HepG2 (cell line): ENCODE measurements at regions not wholly inside any gene's neighbourhood (a gene's known extent, or its start where the extent isn't known, plus 50 kb on each side); places are given as distances from the start of the nearest gene placed in this dataset.

Experiments
- ARNT2 ChIP-seq: sonication (generic); formaldehyde crosslinking; IDR thresholded peaks from 2 replicates; pipeline ENCODE4 v1.8.0; 2022; ENCODE audit warnings: mild to moderate bottlenecking, low read depth, missing genetic modification reagents, moderate library complexity
- NKX3-1 ChIP-seq: sonication (generic); formaldehyde crosslinking; IDR thresholded peaks from 2 replicates; pipeline ENCODE4 v1.5.0; 2020; ENCODE audit warnings: missing genetic modification reagents
- ZFAT ChIP-seq: sonication (generic); formaldehyde crosslinking; conservative IDR thresholded peaks from 2 replicates; pipeline ENCODE4 v1.8.1; 2023; ENCODE audit warnings: missing genetic modification reagents, inconsistent platforms
- ZZZ3 ChIP-seq: sonication (generic); formaldehyde crosslinking; IDR thresholded peaks from 2 replicates; pipeline ENCODE4 v1.4.0; 2020; ENCODE audit warnings: missing genetic modification reagents, mild to moderate bottlenecking, borderline replicate concordance
- TF ChIP-seq, protein P1 (sequence below), 2 experiments: fragments of 450-650 bp in 1 of 2; sonication (generic) in 1 of 2; formaldehyde crosslinking in 1 of 2; IDR thresholded peaks; 2 replicates each; pipeline versions ENCODE4 v1.6.1 to v1.8.0; 2016 to 2022; ENCODE audit warnings: antibody characterized with exemption in 1 of 2, mild to moderate bottlenecking in 1 of 2, missing genetic modification reagents in 1 of 2
- TF ChIP-seq, protein P2 (sequence below), 2 experiments: sonication (generic) in 1 of 2; formaldehyde crosslinking in 1 of 2; IDR thresholded peaks; 2 replicates each; pipeline versions ENCODE4 v1.6.1 to v1.9.0; 2014 to 2022; ENCODE audit warnings: antibody characterized with exemption in 1 of 2, borderline replicate concordance in 1 of 2, inconsistent platforms in 1 of 2, low read depth in 1 of 2, missing genetic modification reagents in 1 of 2
- TF ChIP-seq, protein P3 (sequence below): sonication (generic); formaldehyde crosslinking; IDR thresholded peaks from 2 replicates; pipeline ENCODE4 v1.8.0; 2023; ENCODE audit warnings: mild to moderate bottlenecking, missing genetic modification reagents

DNA sequence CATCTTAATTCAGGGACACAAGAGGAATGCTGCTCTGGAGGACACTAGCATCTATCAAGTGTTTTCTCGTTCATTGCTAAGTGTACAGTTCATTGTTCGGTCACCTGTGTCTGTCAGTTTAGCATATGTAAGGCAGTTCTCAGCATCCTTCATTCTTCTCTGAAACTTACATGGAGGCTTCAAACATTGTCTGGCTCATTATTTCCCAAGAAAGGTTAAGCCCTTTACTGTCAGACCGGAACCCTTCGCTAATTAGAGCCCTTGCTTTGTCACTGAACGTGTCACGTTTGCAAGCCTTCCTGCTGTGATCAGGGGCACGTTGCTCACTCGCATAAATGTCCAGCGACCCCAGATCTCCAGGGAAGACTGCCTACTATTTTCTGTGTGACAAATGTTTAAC lies 62.3 kb upstream of the RIOK2 start (continued):
- TF ChIP-seq, protein P1, sequence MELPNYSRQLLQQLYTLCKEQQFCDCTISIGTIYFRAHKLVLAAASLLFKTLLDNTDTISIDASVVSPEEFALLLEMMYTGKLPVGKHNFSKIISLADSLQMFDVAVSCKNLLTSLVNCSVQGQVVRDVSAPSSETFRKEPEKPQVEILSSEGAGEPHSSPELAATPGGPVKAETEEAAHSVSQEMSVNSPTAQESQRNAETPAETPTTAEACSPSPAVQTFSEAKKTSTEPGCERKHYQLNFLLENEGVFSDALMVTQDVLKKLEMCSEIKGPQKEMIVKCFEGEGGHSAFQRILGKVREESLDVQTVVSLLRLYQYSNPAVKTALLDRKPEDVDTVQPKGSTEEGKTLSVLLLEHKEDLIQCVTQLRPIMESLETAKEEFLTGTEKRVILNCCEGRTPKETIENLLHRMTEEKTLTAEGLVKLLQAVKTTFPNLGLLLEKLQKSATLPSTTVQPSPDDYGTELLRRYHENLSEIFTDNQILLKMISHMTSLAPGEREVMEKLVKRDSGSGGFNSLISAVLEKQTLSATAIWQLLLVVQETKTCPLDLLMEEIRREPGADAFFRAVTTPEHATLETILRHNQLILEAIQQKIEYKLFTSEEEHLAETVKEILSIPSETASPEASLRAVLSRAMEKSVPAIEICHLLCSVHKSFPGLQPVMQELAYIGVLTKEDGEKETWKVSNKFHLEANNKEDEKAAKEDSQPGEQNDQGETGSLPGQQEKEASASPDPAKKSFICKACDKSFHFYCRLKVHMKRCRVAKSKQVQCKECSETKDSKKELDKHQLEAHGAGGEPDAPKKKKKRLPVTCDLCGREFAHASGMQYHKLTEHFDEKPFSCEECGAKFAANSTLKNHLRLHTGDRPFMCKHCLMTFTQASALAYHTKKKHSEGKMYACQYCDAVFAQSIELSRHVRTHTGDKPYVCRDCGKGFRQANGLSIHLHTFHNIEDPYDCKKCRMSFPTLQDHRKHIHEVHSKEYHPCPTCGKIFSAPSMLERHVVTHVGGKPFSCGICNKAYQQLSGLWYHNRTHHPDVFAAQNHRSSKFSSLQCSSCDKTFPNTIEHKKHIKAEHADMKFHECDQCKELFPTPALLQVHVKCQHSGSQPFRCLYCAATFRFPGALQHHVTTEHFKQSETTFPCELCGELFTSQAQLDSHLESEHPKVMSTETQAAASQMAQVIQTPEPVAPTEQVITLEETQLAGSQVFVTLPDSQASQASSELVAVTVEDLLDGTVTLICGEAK (IDR thresholded peaks at IDR 0.05): no peak
- TF ChIP-seq, protein P1 (CRISPR knock-in tag; IDR thresholded peaks at IDR 0.05): no peak
- TF ChIP-seq NKX3-1: no peak
- TF ChIP-seq ZZZ3 (CRISPR knock-in tag): no peak
- no peak for TF ChIP-seq ARNT2 (CRISPR knock-in tag)
- TF ChIP-seq, protein P2, sequence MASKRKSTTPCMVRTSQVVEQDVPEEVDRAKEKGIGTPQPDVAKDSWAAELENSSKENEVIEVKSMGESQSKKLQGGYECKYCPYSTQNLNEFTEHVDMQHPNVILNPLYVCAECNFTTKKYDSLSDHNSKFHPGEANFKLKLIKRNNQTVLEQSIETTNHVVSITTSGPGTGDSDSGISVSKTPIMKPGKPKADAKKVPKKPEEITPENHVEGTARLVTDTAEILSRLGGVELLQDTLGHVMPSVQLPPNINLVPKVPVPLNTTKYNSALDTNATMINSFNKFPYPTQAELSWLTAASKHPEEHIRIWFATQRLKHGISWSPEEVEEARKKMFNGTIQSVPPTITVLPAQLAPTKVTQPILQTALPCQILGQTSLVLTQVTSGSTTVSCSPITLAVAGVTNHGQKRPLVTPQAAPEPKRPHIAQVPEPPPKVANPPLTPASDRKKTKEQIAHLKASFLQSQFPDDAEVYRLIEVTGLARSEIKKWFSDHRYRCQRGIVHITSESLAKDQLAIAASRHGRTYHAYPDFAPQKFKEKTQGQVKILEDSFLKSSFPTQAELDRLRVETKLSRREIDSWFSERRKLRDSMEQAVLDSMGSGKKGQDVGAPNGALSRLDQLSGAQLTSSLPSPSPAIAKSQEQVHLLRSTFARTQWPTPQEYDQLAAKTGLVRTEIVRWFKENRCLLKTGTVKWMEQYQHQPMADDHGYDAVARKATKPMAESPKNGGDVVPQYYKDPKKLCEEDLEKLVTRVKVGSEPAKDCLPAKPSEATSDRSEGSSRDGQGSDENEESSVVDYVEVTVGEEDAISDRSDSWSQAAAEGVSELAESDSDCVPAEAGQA (IDR thresholded peaks at IDR 0.05; ENCODE audit: low read depth): no peak
- TF ChIP-seq, protein P2 (CRISPR knock-in tag; IDR thresholded peaks at IDR 0.05; ENCODE audit: borderline replicate concordance): no peak
- TF ChIP-seq ZFAT: no peak
- TF ChIP-seq, protein P3, sequence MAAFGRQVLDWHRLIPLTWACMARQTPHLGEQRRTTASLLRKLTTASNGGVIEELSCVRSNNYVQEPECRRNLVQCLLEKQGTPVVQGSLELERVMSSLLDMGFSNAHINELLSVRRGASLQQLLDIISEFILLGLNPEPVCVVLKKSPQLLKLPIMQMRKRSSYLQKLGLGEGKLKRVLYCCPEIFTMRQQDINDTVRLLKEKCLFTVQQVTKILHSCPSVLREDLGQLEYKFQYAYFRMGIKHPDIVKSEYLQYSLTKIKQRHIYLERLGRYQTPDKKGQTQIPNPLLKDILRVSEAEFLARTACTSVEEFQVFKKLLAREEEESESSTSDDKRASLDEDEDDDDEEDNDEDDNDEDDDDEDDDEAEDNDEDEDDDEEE: no peak
- TF ChIP-seq, all 625 proteins: peak for 0
